K562 (cell line): ENCODE measurements at regions not wholly inside any gene's neighbourhood (a gene's known extent, or its start where the extent isn't known, plus 50 kb on each side); places are given as distances from the start of the nearest gene placed in this dataset.
A peak's percentile ranks its signal among the peaks of the same experiment; 100 is the strongest.

Experiments used
- ATAC-seq: fragments of 200-7000 bp; cut with Tn5 transposase; 3 replicates; pipeline ENCODE4 v1.9.1; 2020; ENCODE audit warnings: moderate library complexity
- BruUV-seq: library from RNA; stranded (reverse); fragments of 400-500 nt; replicated peaks from 2 replicates; lab custom pipeline; 2021; lab: Mats Ljungman, UMichigan
- CTCF ChIA-PET: fragments of 300-600 bp; formaldehyde crosslinking; extraction: SDS; loops from one replicate; lab custom pipeline; 2021; ENCODE audit warnings: low intra/inter-chr PET ratio; lab: Yijun Ruan, JAX
- POLR2A ChIA-PET: fragments of 300-600, 350-650 bp; sonication (Branson Sonifier 250); formaldehyde crosslinking; extraction: SDS; loops from one replicate; lab custom pipeline; 2021; ENCODE audit warnings: antibody characterized with exemption, inconsistent platforms; lab: Yijun Ruan, JAX
- DNase-seq, 4 experiments: peaks; one replicate each; pipeline versions ENCODE4 v3.0.0 to v3.0.0-alpha.2; 2011 to 2018; ENCODE audit warnings: low spot score in 3 of 4, mixed read lengths in 3 of 4; ENCODE audit errors: extremely low read depth in 1 of 4
- FAIRE-seq: peaks from 2 replicates; lab custom pipeline; 2011; peaks lifted over from hg19 to GRCh38; lab: Jason Lieb, UNC
- H2AFZ ChIP-seq: 2 replicates; pipeline ENCODE4 v1.6.0; 2011; ENCODE audit warnings: low read depth, low read length, control low read depth, inconsistent platforms
- H3K27ac ChIP-seq: fragments of 200-600 bp; 3 replicates; pipeline ENCODE4 v1.8.0; 2011; ENCODE audit warnings: low read depth, mild to moderate bottlenecking, control low read depth, inconsistent platforms, low read length, moderate library complexity, mixed read lengths; ENCODE audit errors: extremely low read depth
- H3K27me3 ChIP-seq, 2 experiments: fragments of 300-600 bp in 1 of 2; 2 replicates in 1 of 2; 3 replicates in 1 of 2; pipeline versions ENCODE4 v1.6.0 to v1.8.0; 2011; ENCODE audit warnings: inconsistent platforms in 2 of 2, low read length in 2 of 2, mild to moderate bottlenecking in 1 of 2, mixed read lengths in 1 of 2, moderate library complexity in 1 of 2; ENCODE audit not compliant: control insufficient read depth in 2 of 2, insufficient read depth in 2 of 2
- H3K36me3 ChIP-seq: fragments of 300-600 bp; 3 replicates; pipeline ENCODE4 v1.8.0; 2011; ENCODE audit warnings: mild to moderate bottlenecking, low read length, inconsistent platforms; ENCODE audit not compliant: control insufficient read depth, insufficient read depth
- H3K4me1 ChIP-seq, 2 experiments: fragments of 200-600 bp in 1 of 2; replicated peaks in 1 of 2; 2 replicates in 1 of 2; 3 replicates in 1 of 2; pipeline versions ENCODE4 v1.5.1 to v1.8.0; 2011; ENCODE audit warnings: inconsistent platforms in 2 of 2, low read length in 2 of 2, mild to moderate bottlenecking in 1 of 2, mixed read lengths in 1 of 2, moderate library complexity in 1 of 2; ENCODE audit not compliant: control insufficient read depth in 2 of 2, insufficient read depth in 2 of 2
- H3K4me2 ChIP-seq: 2 replicates; pipeline ENCODE4 v1.6.1; 2011; ENCODE audit warnings: low read length, control low read depth, inconsistent platforms, mixed read lengths; ENCODE audit not compliant: insufficient read depth
- H3K4me3 ChIP-seq: fragments of 200-600 bp; sonication (generic), shearing (Covaris generic); 2 replicates; pipeline ENCODE4 v1.5.1; 2016; ENCODE audit warnings: control low read depth, inconsistent platforms
- H3K79me2 ChIP-seq: fragments of 200-600 bp; 3 replicates; pipeline ENCODE4 v1.8.0; 2011; ENCODE audit warnings: low read length, inconsistent platforms; ENCODE audit not compliant: control insufficient read depth, insufficient read depth
- H3K9ac ChIP-seq, 2 experiments: 2 replicates each; pipeline versions ENCODE4 v1.6.0 to v1.6.1; 2011; ENCODE audit warnings: low read depth in 2 of 2, low read length in 2 of 2, control low read depth in 1 of 2, inconsistent platforms in 1 of 2, mild to moderate bottlenecking in 1 of 2, mixed read lengths in 1 of 2; ENCODE audit not compliant: insufficient read depth in 1 of 2
- H3K9me1 ChIP-seq: one replicate; pipeline ENCODE4 v1.6.0; 2011; ENCODE audit warnings: inconsistent platforms, mild to moderate bottlenecking, low read length, moderate library complexity; ENCODE audit not compliant: control insufficient read depth, insufficient read depth
- H3K9me3 ChIP-seq: replicated peaks from 2 replicates; pipeline ENCODE4 v1.5.1; 2011; ENCODE audit warnings: low read depth, low read length, inconsistent platforms; ENCODE audit not compliant: control insufficient read depth, insufficient read depth
- H4K20me1 ChIP-seq: replicated peaks from 2 replicates; pipeline ENCODE4 v1.6.1; 2011; ENCODE audit warnings: low read length, inconsistent platforms, mixed read lengths; ENCODE audit not compliant: control insufficient read depth, insufficient read depth
- AFF1 ChIP-seq, 2 experiments: fragments of 450-650 bp; IDR thresholded peaks; 2 replicates each; pipeline ENCODE4 v1.6.1; 2018; ENCODE audit warnings: mild to moderate bottlenecking in 2 of 2, low read depth in 1 of 2; ENCODE audit not compliant: partially characterized antibody in 2 of 2
- CCAR2 ChIP-seq: fragments of 200-400 bp; formaldehyde crosslinking; IDR thresholded peaks from 2 replicates; pipeline ENCODE4 v1.6.1; 2017; ENCODE audit warnings: mild to moderate bottlenecking, low read depth, low read length
- GABPA ChIP-seq: fragments of 200-800 bp; sonication (Bioruptor generic); conservative IDR thresholded peaks from 2 replicates; pipeline ENCODE4 v1.6.1; 2016; ENCODE audit warnings: low read depth, missing genetic modification characterization, missing compliant biosample characterization
- JUNB ChIP-seq: fragments of 450-650 bp; formaldehyde crosslinking; conservative IDR thresholded peaks from 2 replicates; pipeline ENCODE4 v1.4.0; 2020; ENCODE audit warnings: mild to moderate bottlenecking
- KLF10 ChIP-seq: fragments of 250-450 bp; sonication (Bioruptor Pico); IDR thresholded peaks from 2 replicates; pipeline ENCODE4 v1.6.1; 2021; ENCODE audit warnings: matching md5 sums
- MEF2A ChIP-seq: IDR thresholded peaks from 2 replicates; pipeline ENCODE4 v1.6.1; 2011; ENCODE audit warnings: low read depth, mild to moderate bottlenecking, low read length, moderate library complexity; ENCODE audit not compliant: control insufficient read depth
- POLR2H ChIP-seq: IDR thresholded peaks from 2 replicates; pipeline ENCODE4 v1.6.1; 2016; ENCODE audit warnings: missing genetic modification characterization, low read depth, mild to moderate bottlenecking, control low read depth, missing compliant biosample characterization, moderate library complexity
- SNIP1 ChIP-seq: fragments of 450-650 bp; IDR thresholded peaks from 2 replicates; pipeline ENCODE4 v1.7.1; 2017; ENCODE audit warnings: low read depth, mild to moderate bottlenecking
- SPI1 ChIP-seq: IDR thresholded peaks from 2 replicates; pipeline ENCODE4 v1.6.1; 2011; ENCODE audit warnings: low read depth, low read length, control low read depth, borderline replicate concordance
- YY1 ChIP-seq, 3 experiments: IDR thresholded peaks; 2 replicates each; pipeline ENCODE4 v1.6.1; 2011; ENCODE audit warnings: low read length in 2 of 3, mild to moderate bottlenecking in 2 of 3, moderate library complexity in 2 of 3, borderline replicate concordance in 1 of 3, control low read depth in 1 of 3, low read depth in 1 of 3; ENCODE audit not compliant: insufficient read depth in 3 of 3, insufficient replicate concordance in 2 of 3, control insufficient read depth in 1 of 3, insufficient read length in 1 of 3; ENCODE audit errors: extremely low read depth in 1 of 3
- ZNF668 ChIP-seq: fragments of 250-450 bp; sonication (Bioruptor Pico); IDR thresholded peaks from 2 replicates; pipeline ENCODE4 v1.8.0; 2022; ENCODE audit warnings: mild to moderate bottlenecking, inconsistent platforms
- ZNF699 ChIP-seq: fragments of 250-450 bp; sonication (Bioruptor Pico); IDR thresholded peaks from 2 replicates; pipeline ENCODE4 v1.8.0; 2021; ENCODE audit warnings: mild to moderate bottlenecking, moderate library complexity; ENCODE audit not compliant: insufficient replicate concordance
- ZNF717 ChIP-seq: fragments of 250-450 bp; sonication (Bioruptor Pico); IDR thresholded peaks from 2 replicates; pipeline ENCODE4 v1.5.0; 2021
- in situ Hi-C: fragments of 300-500 bp; cut with MboI; formaldehyde crosslinking; loops from 4 replicates; pipeline ENCODE4 v1.15.0; 2018; ENCODE audit warnings: inconsistent platforms, mixed read lengths
- intact Hi-C: fragments of 100-400 bp; cut with micrococcal nuclease; formaldehyde crosslinking; loops from 2 replicates; pipeline ENCODE4 v1.14.2; 2022
- TF ChIP-seq, protein P1 (sequence below): sonication (generic); formaldehyde crosslinking; IDR thresholded peaks from 2 replicates; pipeline ENCODE4 v1.4.0; 2020; ENCODE audit warnings: mild to moderate bottlenecking, missing genetic modification reagents
- TF ChIP-seq, protein P2 (sequence below): fragments of 450-650 bp; formaldehyde crosslinking; IDR thresholded peaks from 2 replicates; pipeline ENCODE4 v1.4.0; 2020; ENCODE audit warnings: mild to moderate bottlenecking, moderate library complexity

- intact Hi-C loops: no loop called here
- in situ Hi-C loops: loop anchor here (5.0 to 25.0 kb wide), 3 partner anchors 75 to 935 kb away; a partner anchor contains a TSS
- peaks cover 97% of the 10 kb centered on the region for H3K79me2 ChIP-seq
- TF ChIP-seq AFF1 (IDR thresholded peaks at IDR 0.05; ENCODE audit: low read depth in 1 of 2, partially characterized antibody in 2 of 2) (peak in 1 of 2 experiments; percentile 24), ZNF699 (CRISPR knock-in tag) (no peak), CCAR2 (no peak), GABPA (tag) (0 out of 2 replicates have a peak, but pooled peaks have one; percentile 19), POLR2H (tag) (peak; percentile 81), JUNB (no peak), MEF2A (no peak), SNIP1 (0 out of 2 replicates have a peak, but pooled peaks have one; percentile 38), SPI1 (no peak), YY1 (IDR thresholded peaks at IDR 0.05; ENCODE audit: borderline replicate concordance in 1 of 3, control insufficient read depth in 1 of 3, extremely low read depth in 1 of 3, insufficient read depth in 3 of 3, insufficient read length in 1 of 3, insufficient replicate concordance in 2 of 3, low read depth in 1 of 3, low read length in 2 of 3) (no peak), KLF10 (no peak), ZNF668 (CRISPR knock-in tag) (no peak), ZNF717 (CRISPR knock-in tag) (0 out of 2 replicates have a peak, but pooled peaks have one; percentile 4)
- TF ChIP-seq, protein P1, sequence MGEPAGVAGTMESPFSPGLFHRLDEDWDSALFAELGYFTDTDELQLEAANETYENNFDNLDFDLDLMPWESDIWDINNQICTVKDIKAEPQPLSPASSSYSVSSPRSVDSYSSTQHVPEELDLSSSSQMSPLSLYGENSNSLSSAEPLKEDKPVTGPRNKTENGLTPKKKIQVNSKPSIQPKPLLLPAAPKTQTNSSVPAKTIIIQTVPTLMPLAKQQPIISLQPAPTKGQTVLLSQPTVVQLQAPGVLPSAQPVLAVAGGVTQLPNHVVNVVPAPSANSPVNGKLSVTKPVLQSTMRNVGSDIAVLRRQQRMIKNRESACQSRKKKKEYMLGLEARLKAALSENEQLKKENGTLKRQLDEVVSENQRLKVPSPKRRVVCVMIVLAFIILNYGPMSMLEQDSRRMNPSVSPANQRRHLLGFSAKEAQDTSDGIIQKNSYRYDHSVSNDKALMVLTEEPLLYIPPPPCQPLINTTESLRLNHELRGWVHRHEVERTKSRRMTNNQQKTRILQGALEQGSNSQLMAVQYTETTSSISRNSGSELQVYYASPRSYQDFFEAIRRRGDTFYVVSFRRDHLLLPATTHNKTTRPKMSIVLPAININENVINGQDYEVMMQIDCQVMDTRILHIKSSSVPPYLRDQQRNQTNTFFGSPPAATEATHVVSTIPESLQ (CRISPR knock-in tag): no peak
- TF ChIP-seq, protein P2, sequence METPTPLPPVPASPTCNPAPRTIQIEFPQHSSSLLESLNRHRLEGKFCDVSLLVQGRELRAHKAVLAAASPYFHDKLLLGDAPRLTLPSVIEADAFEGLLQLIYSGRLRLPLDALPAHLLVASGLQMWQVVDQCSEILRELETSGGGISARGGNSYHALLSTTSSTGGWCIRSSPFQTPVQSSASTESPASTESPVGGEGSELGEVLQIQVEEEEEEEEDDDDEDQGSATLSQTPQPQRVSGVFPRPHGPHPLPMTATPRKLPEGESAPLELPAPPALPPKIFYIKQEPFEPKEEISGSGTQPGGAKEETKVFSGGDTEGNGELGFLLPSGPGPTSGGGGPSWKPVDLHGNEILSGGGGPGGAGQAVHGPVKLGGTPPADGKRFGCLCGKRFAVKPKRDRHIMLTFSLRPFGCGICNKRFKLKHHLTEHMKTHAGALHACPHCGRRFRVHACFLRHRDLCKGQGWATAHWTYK: no peak
Measured at GRCh38 chr6:26197636-26197932, 110.4 kb downstream of the HFE start.

More at GRCh38 chr6:26197636-26197932, 110.4 kb downstream of the HFE start:
- ChIA-PET CTCF (no interaction called here), POLR2A (interaction anchor here (0.6 to 18.6 kb wide), 41 partner anchors 7 to 1695 kb away, joined by 3 to 1095 read pairs (median 14); a partner anchor contains a TSS)
- H3K4me2 ChIP-seq: peak overlapping the region; percentile 97
- peak overlapping the region; percentile 86 for H3K4me3 ChIP-seq
- peaks cover 62% of the 10 kb centered on the region for H3K36me3 ChIP-seq
- H3K27me3 ChIP-seq: no peaks in the 10 kb centered on the region
- H3K9me3 ChIP-seq: no peaks in the 10 kb centered on the region
- no peak for FAIRE-seq
- no peaks in the 10 kb centered on the region for H3K9me1 ChIP-seq
- H2AFZ ChIP-seq: no peak overlapping the region
- DNase-seq: no peak
- H3K4me1 ChIP-seq: peaks cover 10 to 15% of the 10 kb centered on the region in 2 experiments
- peaks cover 40% of the 10 kb centered on the region for H4K20me1 ChIP-seq
- BruUV-seq: no TSS peak
- ATAC-seq: no peak
- H3K27ac ChIP-seq: peak overlapping the region; percentile 99
- peak overlapping the region; percentile 88 to 99; a peak in 3 of 4 replicates for H3K9ac ChIP-seq
